Neural progenitor cell (in vitro differentiated cells): ENCODE measurements at regions not wholly inside any gene's neighbourhood (a gene's known extent, or its start where the extent isn't known, plus 50 kb on each side); places are given as distances from the start of the nearest gene placed in this dataset.

Experiments
- EZH2 ChIP-seq: fragments of 200-600 bp; sonication (generic); IDR thresholded peaks from 2 replicates; pipeline ENCODE4 v1.6.1; 2017; ENCODE audit warnings: antibody characterized with exemption, mild to moderate bottlenecking, moderate library complexity
- EZH2phosphoT487 ChIP-seq: fragments of 200-600 bp; sonication (generic); IDR thresholded peaks from 2 replicates; pipeline ENCODE4 v1.6.1; 2017; ENCODE audit warnings: antibody characterized with exemption
- TF ChIP-seq, protein P1 (sequence below): fragments of 200-600 bp; sonication (generic); IDR thresholded peaks from 2 replicates; pipeline ENCODE4 v1.5.1; 2017; ENCODE audit warnings: antibody characterized with exemption, mild to moderate bottlenecking

DNA sequence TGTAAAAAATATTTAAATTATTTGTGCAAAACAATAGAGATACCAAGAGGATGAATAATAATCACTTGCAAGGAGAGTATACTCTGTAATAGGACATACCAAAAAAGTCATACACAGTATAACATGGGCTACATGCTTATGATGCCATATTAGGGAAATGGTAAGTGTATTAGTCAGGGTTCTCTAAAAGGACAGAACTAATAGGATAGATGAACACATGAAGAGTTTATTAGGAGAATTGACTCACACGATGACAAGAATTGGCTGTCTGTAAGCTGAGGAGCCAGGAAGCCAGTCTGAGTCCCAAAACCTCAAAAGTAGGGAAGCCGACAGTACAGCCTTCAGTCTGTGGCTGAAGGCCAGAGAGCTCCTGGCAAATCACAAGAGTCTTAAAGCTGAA lies 151.2 kb downstream of the DTHD1 start:
- TF ChIP-seq, protein P1, sequence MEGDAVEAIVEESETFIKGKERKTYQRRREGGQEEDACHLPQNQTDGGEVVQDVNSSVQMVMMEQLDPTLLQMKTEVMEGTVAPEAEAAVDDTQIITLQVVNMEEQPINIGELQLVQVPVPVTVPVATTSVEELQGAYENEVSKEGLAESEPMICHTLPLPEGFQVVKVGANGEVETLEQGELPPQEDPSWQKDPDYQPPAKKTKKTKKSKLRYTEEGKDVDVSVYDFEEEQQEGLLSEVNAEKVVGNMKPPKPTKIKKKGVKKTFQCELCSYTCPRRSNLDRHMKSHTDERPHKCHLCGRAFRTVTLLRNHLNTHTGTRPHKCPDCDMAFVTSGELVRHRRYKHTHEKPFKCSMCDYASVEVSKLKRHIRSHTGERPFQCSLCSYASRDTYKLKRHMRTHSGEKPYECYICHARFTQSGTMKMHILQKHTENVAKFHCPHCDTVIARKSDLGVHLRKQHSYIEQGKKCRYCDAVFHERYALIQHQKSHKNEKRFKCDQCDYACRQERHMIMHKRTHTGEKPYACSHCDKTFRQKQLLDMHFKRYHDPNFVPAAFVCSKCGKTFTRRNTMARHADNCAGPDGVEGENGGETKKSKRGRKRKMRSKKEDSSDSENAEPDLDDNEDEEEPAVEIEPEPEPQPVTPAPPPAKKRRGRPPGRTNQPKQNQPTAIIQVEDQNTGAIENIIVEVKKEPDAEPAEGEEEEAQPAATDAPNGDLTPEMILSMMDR = no peak
- TF ChIP-seq EZH2phosphoT487 = no peak
- no peak for TF ChIP-seq EZH2
